Stimulated activated CD8-positive, alpha-beta memory T cell treated with anti-CD3 and anti-CD28 coated beads, Interleukin-4, amount 100 ng/mL, for 48 hours (primary cell): ENCODE measurements at regions not wholly inside any gene's neighbourhood (a gene's known extent, or its start where the extent isn't known, plus 50 kb on each side); places are given as distances from the start of the nearest gene placed in this dataset.

Source experiments
- DNase-seq: peaks from one replicate; pipeline ENCODE4 v3.0.0-alpha.2; 2020

DNA sequence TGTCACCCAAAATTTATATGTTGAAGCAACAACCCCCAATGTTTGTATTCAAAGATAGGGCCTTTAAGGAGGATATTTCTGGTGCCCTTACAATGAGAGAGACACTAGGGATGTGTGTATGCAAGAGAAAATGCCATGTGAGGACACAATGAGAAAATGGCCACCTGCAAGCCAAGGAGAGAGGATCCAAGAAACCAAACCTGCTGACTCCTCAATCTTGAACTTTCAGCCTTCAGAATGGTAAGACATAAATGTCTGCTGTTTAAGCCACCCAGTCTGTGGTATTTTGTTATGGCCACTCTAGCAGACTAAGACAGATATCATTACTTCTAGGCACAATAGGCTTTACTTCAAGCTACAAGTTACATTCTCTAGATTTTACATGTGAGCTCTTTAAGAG is 1145.1 kb upstream of the MAP3K7 start:
- no peak for DNase-seq

DNA sequence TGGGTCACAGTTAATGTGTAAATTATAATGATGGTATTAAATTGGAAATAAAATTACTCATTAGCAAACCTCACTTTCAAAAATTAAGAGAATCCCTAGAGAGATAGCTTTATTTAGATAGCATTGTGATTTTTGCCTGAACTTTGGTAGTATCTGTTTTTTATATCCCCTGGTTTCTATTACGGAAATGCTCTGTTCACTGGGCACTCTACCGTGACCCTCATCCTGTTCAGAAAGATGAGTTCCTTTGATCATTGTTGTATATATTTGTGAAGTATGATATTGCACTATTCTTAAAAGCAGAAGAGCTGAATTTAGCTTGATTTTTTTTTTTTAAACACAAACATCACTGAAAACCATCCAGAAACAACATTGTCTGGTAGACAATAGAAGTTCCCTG is 1143.8 kb upstream of the MAP3K7 start:
- no peak for DNase-seq

DNA sequence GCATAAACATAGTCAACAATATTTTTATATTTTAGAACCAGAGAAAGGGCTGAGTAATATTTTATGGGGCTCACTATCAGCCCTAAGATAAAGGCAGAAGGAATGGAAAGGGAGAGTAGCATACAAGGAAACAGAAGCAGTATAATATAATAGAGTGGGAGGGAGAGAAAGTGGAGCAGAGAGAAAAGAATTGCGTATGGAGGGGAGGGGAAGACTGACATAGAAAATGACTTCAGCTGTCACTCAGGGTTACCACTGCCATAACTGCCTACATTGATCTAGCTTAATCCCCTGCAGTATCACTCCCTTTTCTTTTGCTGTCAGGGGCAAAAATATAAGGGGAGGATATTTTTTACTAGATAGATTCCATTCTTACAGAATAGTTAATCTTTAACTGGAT is 1133.5 kb upstream of the MAP3K7 start:
- DNase-seq: no peak

DNA sequence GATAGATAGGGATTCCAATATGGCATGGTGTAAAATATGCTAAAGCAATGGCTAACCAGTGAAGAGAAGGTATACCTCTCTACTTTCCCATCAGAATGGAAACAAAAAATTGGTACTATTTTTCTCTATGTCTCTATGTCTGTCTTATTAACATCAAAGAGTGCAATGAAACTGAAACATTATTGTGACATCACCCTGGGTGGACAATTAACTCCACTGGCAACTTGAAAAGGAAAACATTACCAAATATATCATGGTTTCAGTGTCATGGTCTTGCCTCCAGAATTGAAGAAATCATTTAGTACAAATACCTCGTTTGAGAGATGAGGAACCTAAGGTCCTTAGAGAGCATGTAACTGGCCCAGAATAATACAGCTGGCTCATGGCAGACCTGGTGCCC is 1132.5 kb upstream of the MAP3K7 start:
- no peak for DNase-seq

DNA sequence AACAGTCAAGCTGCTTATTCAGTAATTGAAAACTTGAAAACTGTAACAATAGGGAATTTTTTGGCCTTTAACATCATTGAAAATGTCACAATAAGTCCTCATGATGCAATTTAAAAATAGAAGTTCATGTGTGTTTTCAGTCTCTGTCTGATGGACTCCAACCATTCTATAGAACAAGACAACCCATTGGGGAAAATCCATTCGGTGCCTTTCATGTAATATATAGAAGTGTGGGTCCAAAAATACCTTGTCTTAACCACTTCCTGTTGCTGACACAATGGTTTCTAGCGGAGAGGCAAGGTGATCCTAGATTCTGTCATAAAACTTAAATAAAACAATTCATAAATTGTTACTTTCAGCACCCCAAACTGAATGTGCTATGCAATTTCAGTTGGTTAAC is 1131.3 kb upstream of the MAP3K7 start:
- no peak for DNase-seq

DNA sequence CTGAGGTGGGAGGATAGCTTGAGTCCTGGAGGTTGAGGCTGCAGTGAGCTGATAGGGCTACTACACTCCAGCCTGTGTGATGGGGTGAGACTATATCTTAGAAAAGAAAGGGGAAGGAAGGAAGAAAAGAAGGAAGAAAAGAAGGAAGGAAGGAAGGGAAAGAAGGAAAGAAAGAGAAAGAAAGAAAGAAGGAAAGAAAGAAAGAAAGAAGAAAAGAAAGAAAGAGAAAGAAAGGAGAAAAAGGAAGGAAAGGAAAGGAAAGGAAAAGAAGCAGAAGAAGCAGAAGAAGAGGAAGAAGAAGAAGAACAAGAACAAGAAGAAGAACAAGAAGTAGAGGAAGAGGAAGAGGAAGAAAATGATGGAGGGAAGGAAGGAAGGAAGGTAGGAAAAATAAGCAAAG is 1130.2 kb upstream of the MAP3K7 start:
- DNase-seq: no peak

DNA sequence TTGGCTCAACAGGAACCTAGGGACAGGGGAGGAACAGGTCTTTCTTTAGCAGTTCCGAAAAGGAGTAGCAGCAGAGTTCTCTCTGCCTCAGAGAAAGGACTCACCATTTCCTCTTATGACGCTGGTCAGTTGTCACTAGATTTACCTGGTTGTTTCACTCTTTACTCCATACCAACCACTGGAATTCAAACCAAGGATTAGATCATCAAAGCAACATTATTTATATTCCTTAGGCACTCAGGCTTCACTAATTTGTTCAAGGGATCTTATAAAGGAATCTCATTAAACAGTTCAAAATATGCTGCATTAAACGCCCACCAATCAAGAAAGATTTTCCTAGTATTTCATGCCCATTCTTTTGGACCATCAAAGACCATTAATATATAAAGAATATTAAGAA is 1129.5 kb upstream of the MAP3K7 start:
- no peak for DNase-seq

DNA sequence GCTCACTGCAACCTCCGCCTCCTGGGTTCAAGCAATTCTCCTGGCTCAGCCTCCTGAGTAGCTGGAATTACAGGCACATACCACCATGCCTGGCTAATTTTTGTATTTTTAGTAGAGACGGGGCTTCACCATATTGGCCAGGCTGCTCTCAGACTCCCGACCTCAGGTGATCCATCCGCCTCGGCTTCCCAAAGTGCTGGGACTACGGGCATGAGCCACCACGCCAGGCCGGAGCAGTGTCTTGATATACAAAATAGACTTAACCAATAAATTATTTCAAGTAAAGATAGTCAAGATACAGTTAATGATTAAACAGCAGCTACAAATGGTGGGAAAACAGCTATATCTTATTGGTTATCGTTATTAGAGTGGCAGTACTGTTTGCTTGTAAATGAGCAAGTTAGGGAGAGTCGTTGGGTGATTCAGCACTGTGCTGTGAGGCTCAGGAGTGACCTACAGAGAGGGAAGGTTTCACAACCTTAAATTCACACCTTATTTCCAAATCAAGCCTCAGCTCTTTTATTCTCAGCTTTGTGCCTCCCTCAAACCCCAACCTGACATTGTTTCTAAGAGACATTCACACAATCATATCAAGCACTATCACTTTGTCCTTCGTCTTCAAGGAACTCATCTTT is 1128.4 kb upstream of the MAP3K7 start:
- no peak for DNase-seq

DNA sequence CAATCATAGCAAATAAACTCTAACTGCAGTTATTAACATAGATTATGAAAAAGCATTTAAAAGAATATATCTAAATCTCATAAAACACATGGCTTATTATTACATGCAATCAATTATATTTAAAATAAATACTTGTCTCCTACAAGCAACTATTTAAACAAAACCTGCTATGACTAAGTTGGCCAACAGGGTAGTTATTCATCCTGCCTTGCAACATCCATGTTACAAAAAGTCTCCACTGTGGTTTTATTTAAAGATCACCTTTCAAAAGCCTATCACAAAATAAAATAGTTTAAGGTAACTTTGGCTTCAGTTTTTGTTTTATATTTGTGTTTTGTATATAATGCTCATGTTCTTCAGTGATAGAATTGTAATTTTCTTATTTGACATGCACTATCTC is 1127.0 kb upstream of the MAP3K7 start:
- no peak for DNase-seq

DNA sequence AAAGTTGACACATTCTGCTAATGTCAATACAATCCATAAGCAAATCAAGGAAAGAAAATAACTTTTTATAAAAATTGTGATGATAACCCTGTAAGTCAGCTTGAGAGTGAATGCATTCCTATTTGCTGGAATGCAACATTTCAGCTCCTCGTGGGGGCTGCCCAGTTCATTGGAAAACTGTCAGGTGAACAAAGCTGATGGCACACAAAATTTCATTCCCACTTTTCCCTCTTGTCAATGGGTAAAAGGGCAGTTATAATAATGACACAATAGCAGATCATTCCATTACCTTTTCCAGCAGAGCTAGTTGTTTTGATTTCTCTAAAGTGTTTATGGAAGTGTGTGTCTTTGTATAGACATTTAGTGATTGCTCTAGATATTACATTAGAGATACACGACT is 1124.6 kb upstream of the MAP3K7 start:
- DNase-seq: no peak

DNA sequence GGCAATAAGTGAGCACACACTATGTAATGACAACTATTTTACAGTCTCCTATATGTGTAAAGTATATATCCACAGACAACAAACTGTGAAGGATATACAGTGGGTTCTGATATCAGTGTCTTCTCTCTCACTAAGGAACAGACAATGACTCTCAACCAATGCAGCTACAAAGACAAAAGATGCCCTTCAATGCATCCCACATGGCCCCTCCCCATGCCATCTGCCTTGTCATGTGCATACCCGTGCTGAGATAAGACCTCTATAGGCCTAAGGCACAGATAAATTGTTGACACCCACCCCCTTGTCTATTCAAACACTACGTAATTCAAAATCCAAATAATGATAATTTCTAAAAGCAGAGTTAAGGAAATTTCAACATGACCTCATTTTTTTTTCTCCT is 1123.5 kb upstream of the MAP3K7 start:
- no peak for DNase-seq

DNA sequence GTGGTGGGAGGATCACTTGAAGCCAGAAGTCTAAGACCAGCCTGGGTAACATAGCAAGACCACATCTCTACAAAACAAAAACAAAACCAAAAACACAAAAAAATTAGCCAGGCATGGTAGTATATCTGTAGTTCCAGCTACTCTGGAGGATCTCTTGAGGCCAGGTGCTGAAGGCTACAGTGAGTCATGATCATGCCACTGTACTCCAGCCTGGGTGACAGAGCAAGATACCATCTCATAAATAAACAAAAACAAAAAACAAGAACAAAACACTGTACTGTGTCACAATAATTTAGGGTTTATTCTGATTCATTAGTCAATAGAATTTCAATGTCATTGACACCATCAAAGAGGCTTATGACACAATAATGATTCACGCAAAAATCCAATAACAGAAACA is 1121.7 kb upstream of the MAP3K7 start:
- no peak for DNase-seq

DNA sequence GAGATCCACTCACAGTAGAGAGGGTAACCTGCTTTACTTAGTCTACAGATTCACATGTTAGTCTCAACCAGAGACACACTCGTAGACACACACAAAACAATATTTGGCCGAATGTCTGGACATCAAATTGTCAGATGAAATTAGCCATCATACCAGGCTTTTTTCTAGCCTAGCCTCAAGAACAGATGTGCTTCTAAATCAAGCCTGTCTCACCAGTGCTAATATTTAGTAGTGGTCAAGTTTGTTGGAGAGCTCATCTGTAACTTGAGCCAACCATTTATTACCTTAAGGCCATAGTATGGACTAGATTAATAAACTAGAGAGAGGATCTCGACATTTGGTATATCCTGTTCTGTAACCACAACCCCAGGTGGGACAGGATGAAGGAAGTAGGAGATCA is 1118.8 kb upstream of the MAP3K7 start:
- DNase-seq: no peak

DNA sequence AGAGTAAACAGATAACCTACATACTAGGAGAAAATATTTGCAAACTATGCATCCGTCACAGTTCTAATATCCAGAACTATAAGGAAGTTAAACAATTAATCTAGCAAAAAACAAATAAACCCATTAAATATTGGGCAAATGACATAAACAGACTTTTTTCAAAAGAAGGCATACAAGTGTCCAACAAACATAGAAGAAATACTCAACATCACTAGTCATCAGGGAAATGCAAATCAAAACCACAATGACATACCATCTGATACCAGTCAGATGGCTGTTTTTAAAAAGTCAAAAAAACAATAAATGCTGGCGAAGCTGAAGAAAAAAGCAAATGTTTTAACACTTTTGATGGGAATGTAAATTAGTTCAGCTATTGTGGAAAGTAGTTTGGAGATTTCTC is 1117.7 kb upstream of the MAP3K7 start:
- no peak for DNase-seq

DNA sequence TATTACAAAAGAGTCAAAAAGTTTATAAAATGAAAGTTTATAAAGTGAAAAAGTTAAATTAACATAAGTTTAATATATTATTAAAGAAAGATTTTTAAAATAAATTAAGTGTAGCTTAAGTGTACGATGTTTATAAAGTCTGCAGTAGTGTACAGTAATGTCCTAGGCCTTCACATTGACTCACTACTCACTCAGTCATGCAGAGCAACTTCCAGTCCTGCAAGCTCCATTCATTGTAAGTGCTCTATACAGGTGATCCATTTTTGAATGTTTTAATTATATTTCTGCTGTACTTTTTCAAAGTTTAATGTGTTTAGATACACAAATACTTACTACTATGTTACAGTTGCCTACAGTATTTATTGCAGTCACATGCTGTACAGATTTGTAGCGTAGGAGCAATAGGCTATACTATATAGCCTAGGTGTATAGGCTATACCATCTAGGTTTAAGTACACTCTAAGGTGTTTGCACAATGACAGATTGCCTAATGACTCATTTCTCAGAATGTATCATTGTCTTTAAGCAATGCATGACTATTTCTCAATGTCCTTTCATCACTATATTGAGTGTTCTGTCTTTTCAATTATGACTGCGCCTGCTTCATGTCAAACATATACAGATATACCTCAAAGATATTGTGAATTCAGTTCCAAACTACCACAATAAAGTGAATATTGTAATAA is 1110.3 kb upstream of the MAP3K7 start:
- no peak for DNase-seq

DNA sequence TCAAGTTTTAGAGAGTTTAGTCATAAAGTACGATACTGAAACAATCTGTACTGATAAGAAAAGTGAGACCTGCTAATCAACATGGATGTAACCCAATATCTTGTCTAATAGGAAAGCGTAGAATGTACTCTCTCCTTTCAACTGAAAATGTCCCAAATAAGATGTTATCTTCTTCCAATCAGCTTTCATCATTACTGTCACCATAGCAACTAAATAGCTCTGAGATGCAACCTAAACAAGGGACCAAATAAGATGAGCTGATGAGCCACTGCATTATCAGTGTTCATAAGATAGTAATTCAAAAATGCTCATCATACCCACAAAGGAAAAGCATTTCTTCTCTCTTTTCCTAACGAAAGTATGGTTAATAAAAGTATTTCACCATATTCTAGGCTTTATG is 1108.3 kb upstream of the MAP3K7 start:
- DNase-seq: no peak

DNA sequence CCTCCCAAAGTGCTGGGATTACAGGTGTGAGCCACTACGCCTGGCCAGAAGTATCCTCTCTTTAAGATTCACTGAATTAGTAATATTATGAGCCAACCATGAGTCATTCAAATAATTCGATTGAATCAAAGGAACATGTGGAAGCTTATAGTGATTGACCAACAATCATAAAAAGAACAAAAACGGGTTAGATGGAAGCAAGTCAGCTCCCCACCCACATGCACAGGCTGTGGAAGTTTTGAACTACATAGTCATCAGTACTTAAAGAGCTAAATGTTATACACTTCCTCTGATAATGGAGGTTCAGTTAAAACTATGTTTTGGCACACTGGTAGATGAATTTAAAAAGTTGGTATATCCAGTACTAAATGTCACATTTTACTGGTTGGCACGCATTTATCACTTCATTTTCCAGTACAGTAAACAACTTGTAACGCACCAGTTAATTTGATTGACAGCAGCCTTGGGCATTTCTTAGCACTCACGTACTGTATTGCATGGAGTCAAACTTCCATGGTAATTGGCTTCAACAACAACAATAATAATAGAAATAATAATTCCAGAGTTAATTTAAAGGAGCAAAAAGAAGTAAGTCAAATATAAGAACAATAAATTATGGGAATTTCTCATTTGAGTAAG is 1107.3 kb upstream of the MAP3K7 start:
- DNase-seq: no peak

DNA sequence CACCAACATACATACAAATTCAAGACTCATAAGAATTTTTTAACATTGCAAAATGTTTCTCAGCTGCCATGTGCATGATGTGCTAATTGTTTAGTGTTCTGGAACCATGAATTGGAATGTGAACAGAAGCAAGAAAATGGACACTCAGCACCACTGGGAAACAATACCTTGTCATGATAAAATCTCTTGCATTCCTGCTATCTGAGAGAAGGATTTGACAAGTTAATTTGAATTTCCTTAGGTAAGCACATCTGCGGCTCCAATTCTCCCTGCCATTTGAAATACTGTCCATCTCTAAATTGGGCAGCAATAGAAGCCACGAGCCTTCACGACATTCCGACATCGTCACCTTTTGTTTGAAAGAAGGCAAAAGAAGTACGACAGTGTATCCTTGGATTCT is 1104.6 kb upstream of the MAP3K7 start:
- DNase-seq: no peak

DNA sequence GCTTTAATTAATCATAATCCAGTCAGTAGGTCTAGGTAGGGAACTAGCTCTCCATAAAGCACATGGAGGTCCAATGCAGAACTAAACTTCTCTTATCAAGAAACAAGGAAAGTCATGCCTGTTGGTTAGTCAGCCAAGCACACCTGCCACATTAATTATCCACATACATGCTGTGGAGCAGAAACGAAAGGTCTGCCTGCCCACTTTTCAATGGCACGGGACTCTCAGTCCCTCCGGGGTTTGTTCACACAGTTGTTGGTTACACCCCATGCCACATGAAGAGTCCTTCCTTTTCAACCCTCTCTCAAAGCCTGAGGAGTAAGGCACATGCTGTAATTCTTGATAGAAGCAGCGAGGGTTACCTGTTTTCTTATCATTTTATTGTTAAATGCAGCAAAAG is 1096.4 kb upstream of the MAP3K7 start:
- no peak for DNase-seq

DNA sequence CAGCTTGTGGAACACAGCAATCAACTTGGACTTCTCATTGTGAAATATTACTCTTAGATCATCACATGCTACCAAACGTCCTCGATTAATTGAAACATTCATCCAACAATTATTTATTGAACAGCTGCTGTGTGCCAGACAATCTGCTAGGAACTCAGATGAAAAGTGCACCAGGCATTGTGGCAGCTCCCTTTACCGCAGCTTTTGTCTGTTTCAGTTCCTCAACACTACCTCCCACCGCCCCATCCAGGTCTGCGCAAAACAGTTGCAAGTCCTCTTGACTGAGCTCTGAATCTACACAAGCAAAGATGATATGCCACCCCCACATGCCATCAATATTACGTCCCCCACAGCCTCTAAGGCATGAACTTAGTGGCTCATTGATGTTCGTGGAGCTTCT is 1094.4 kb upstream of the MAP3K7 start:
- no peak for DNase-seq

DNA sequence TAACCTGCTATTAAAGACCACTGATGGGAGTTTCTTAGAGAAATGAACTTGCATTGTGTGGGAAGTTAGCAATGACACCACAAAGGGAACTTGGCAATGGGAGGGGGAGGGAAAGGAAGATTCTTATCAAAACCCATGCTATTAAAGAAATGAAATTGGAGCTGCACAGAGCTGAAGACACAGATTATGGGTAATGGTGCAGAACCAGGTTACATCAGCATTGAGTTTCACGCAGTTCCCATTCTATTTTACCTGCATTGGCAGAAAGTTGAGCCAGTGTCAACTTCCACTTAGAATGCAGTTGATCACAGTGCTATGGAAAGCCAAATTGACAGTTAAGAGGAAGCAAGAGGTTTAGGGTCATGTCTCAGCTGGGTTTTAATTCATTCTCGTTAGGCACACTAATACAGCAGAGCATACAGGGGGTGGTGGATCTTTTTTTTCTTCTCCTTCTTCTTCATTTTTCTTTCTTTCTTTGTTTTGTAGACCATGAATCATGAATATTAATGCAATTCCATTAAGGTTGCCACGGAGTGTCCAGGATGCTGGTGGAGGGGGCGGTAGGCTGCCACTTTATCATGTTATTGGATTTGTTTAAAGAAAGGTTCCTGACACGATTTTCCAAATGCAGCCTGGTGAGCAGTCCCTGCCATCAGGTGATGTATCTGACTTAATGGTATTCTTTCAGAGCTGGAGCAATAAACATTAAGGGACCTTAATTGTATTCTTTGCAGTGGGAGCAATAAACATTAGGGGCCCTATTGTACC is 1092.0 kb upstream of the MAP3K7 start:
- no peak for DNase-seq

DNA sequence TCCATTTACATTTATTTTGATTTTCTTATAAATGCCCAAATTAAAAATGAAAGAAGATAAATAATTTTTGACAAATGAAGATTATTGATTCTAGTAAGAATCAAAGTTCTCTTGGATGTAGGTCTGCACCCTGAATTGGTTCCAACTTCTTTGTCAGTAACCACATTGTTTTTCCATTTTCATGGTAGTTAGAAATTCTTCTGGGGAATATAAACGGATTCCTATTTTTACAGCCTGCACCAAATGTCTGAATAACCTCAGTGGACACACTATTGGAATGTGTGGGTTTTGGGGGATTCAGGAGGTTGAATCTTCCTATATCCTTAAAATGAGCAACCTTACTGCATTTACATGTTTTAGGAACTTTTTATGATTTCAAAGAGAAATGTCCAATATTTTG is 1085.3 kb upstream of the MAP3K7 start:
- DNase-seq: no peak

DNA sequence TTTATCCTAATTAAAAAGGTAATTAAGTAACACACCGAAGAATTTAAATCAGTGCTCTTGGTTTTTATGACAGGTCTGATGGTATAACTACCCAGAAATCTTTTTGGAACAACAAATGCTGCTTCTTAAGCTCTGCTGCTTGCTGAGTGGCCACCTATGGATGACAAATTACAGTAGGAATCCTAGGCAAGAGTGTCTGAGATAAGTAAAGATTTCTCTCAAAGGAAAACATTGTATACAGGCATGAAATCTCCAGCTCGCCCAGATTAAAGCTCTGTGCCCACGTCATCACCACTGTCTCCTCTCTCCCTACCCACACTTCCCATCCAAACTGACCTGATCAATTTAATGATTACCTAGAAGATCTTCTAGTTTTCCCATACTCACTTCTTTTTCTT is 1083.0 kb upstream of the MAP3K7 start:
- DNase-seq: no peak
